ENCODE measurements at regions not wholly inside any gene's neighbourhood (a gene's known extent, or its start where the extent isn't known, plus 50 kb on each side); places are given as distances from the start of the nearest gene placed in this dataset.
"Not testable (repeated sequence)": the region's sequence is repeated elsewhere in the genome, so short reads cannot be mapped to it uniquely, and the experiment has no call there.

- no peak for DNase-seq (ENCODE audit: low read depth)
These were observed 1103.5 kb downstream of the STIM2 start for GRCh38 chr4:27964095-27964494.

DNA sequence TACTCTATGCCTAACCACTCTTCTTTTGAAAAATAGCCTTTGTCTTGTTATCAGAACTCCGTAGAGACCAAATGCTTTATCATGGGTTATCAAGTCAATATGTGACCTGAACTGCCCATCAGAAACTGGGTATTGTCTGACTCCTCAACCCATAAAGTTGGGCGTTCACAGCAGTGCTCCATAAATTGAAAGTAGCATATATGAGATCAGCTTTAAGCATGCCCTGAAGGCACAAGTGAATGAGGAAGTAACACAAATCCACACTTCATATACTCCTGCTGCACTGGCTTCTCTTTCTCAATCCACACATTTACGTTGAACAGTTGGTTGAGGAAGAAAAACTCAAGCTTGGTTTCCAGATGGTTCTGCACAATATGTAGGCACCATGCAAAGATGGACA, 1106.0 kb downstream of the STIM2 start:
- DNase-seq (ENCODE audit: low read depth), result no peak

DNA sequence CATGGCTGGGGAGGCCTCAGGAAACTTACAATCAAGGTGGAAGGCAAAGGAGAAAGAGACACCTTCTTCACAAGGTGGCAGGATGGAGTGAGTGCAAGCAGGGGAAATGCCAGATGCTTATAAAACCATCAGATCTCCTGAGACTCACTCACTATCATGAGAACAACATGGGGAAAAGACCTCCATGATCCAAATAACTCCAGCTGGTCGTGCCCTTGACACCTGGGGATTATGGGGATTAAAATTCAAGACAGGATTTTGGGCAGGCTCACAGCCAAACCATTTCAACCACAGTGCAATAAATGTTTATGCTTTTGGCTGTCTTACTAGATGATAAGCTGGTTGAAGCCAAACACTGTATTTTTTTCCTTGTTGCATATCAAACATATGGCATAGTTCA, 1112.4 kb downstream of the STIM2 start:
- no peak for DNase-seq (ENCODE audit: low read depth)

- DNase-seq (ENCODE audit: low read depth), result no peak
These were observed 1113.1 kb downstream of the STIM2 start for GRCh38 chr4:27973700-27974099.

GRCh38 chr4:27974339-27974738, 1113.7 kb downstream of the STIM2 start:
- DNase-seq (ENCODE audit: low read depth), result no peak

DNA sequence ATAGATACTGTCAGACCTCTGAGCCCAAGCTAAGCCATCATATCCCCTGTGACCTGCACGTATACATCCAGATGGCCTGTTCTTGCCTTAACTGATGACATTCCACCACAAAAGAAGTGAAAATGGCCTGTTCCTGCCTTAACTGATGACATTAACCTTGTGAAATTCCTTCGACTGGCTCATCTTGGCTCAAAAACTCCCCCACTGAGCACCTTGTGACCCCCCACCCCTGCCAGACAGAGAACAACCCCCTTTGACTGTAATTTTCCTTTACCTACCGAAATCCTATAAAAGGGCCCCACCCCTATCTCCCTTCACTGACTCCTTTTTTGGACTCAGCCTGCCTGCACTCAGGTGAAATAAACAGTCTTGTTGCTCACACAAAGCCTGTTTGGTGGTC, 1114.2 kb downstream of the STIM2 start:
- not testable (repeated sequence) for DNase-seq (ENCODE audit: low read depth)

DNA sequence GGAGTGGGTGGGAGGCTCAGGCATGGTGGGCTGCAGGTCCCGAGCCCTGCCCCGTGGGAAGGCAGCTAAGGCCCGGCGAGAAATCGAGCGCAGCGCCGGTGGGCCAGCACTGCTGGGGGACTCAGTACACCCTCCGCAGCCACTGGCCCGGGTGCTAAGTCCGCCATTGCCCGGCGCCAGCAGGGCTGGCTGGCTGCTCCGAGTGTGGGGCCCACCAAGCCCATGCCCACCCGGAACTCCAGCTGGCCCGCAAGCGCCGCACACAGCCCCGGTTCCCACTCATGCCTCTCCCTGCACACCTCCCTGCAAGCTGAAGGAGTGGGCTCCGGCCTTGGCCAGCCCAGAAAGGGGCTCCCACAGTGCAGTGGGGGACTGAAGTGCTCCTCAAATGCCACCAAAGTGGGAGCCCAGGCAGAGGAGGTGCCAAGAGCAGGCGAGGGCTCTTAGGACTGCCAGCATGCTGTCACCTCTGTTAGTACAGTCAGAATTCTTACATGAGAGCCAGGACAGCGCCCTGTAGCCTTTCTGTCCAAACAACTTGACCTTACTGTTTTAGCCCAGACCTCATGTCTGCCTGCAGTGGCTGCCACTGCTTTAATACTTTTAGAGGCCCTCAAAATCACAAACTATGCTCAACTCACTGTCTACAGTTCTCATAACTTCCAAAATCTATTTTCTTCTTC, 1117.9 kb downstream of the STIM2 start:
- not testable (repeated sequence) for DNase-seq (ENCODE audit: low read depth)

- no peak for DNase-seq (ENCODE audit: low read depth)
These were observed 1124.9 kb downstream of the STIM2 start for GRCh38 chr4:27985522-27985921.

- no peak for DNase-seq (ENCODE audit: low read depth)
These were observed 1125.8 kb downstream of the STIM2 start for GRCh38 chr4:27986476-27986875.

GRCh38 chr4:28001698-28002097, 1141.1 kb downstream of the STIM2 start:
- no peak for DNase-seq (ENCODE audit: low read depth)

DNA sequence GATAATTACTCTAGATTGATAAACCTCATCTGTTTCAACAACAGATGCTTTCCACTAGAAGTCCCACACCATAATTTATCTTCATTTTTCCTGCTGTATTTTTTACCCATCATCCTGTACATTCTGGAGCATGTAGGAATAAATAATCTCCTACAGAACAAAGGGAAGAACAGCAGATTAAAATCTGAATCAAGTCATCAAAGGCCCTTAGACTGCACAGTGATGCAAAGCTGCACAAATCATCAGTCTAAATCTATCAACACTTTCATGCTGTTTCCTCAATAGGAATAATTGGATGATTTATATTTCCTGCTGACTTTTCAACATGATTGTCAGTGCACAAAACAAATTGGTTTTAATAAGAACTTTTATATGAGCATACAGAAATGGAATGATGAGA, 1143.9 kb downstream of the STIM2 start:
- DNase-seq (ENCODE audit: low read depth), result no peak

GRCh38 chr4:28006021-28006420, 1145.4 kb downstream of the STIM2 start:
- no peak for DNase-seq (ENCODE audit: low read depth)

DNA sequence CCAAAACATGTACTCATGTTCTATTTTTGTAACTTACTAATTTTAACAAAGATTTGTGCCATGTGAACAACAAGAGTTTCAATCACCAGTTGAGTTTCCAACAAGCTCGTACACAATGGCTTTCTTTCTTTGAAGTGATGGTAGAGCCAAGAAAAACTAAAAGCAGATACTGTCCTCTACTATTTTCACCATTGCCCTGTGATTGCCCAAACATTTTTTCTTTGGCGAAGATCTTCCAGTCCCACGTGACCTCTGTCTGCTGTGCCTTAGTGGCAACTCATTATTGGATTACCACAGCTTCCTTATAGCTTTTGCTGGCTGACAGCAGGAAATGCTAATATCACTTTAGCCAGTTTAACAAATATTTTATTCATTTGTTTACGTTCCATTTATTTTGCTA, 1147.1 kb downstream of the STIM2 start:
- no peak for DNase-seq (ENCODE audit: low read depth)

GRCh38 chr4:28009541-28009940, 1148.9 kb downstream of the STIM2 start:
- DNase-seq (ENCODE audit: low read depth), result no peak

DNA sequence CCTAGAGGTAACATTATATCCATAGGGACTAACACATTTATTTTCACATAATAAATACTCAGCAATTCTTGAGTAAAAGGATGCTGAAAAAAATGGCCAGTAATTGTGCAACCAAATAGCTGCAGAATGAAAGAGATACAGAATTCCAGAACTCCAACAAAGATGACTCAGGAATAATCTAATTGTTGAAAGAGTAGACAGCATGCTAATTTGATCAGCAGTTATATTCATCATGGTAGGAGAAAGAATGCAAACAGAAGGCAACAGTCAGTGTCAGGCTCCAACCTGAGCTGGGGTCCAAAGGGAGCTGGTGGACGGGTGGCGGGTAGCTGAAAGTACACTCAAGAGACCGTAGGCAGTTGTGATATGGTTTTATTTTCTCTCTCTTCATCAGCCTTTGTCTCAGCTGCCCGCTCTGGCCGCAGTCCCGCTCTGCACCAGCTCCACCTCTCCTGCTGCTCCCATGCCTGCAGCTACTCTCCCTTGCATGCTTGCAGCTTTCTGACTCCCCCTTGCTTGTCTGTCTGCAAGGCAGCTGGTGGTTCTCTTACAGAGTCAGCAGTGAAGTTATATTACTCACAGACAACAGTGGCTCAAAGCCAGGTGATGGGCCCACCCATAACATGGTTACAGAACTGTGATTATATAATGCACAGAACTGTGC, 1150.1 kb downstream of the STIM2 start:
- no peak for DNase-seq (ENCODE audit: low read depth)

GRCh38 chr4:28014469-28014868, 1153.8 kb downstream of the STIM2 start:
- DNase-seq (ENCODE audit: low read depth), result no peak

- DNase-seq (ENCODE audit: low read depth), result no peak
These were observed 1155.4 kb downstream of the STIM2 start for GRCh38 chr4:28015996-28016395.

- DNase-seq (ENCODE audit: low read depth), result not testable (repeated sequence)
These were observed 1177.6 kb downstream of the STIM2 start for GRCh38 chr4:28038253-28038652.

DNA sequence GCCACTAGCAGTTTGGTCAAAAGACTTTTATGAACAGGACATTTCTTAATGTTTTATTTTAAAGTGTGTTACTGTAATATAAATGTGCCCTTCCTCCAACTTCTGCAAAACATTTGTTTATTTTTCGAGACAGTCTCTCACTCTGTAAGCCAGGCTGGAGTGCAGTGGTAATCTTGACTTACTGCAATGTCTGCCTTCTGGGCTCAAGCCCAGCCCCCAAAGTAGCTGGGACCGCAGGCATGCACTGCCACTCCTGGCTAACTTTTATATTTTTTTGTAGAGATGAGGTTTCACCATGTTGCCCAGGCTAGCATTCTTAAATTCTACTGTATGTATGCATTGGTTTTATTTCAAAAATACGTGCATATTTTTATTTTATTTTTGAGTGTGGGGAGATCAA, 1201.9 kb downstream of the STIM2 start:
- no peak for DNase-seq (ENCODE audit: low read depth)

- no peak for DNase-seq (ENCODE audit: low read depth)
These were observed 1213.4 kb downstream of the STIM2 start for GRCh38 chr4:28073860-28074555.

GRCh38 chr4:28075401-28075956, 1214.8 kb downstream of the STIM2 start:
- no peak for DNase-seq (ENCODE audit: low read depth)

DNA sequence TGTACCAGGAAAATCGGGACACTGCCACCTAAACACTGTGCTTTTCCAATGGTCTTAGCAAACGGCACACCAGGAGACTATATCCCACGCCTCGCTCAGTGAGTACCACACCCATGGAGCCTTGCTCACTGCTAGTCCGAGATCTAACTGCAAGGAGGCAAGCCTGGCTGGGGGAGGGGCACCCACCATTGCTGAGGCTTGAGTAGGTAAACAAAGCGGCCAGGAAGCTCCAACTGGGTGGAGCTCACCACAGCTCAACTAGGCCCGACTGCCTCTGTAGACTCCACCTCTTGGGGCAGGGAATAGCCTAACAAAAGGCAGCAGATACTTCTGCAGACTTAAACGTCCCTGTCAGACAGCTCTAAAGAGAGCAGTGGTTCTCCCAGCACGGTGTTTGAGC, 1216.6 kb downstream of the STIM2 start:
- not testable (repeated sequence) for DNase-seq (ENCODE audit: low read depth)

All from HS-27A (cell line).